Keratinocyte (primary cell): ENCODE measurements at regions not wholly inside any gene's neighbourhood (a gene's known extent, or its start where the extent isn't known, plus 50 kb on each side); places are given as distances from the start of the nearest gene placed in this dataset.

ENCODE experiments used
- DNase-seq: peaks from one replicate; pipeline ENCODE4 v3.0.0-alpha.2; 2011; ENCODE audit warnings: low read depth, missing footprints, low spot score
- FAIRE-seq: peaks from 2 replicates; lab custom pipeline; 2011; peaks lifted over from hg19 to GRCh38; lab: Jason Lieb, UNC
- H2AFZ ChIP-seq: 2 replicates; pipeline ENCODE4 v1.6.0; 2012; ENCODE audit warnings: low read length, control low read depth, inconsistent platforms; ENCODE audit not compliant: control insufficient read depth
- H3K27ac ChIP-seq: 2 replicates; pipeline ENCODE4 v1.5.1; 2011; ENCODE audit warnings: low read length; ENCODE audit not compliant: control insufficient read depth, insufficient read depth
- H3K27me3 ChIP-seq: 3 replicates; pipeline ENCODE4 v1.6.0; 2011; ENCODE audit warnings: low read length; ENCODE audit not compliant: control insufficient read depth, insufficient read depth; ENCODE audit errors: extremely low read depth
- H3K36me3 ChIP-seq, 2 experiments: 2 replicates in 1 of 2; 3 replicates in 1 of 2; pipeline ENCODE4 v1.5.1; 2011; ENCODE audit warnings: low read length in 2 of 2, mild to moderate bottlenecking in 1 of 2; ENCODE audit not compliant: control insufficient read depth in 2 of 2, insufficient read depth in 2 of 2; ENCODE audit errors: extremely low read depth in 1 of 2
- H3K4me1 ChIP-seq: 3 replicates; pipeline ENCODE4 v1.5.1; 2011; ENCODE audit warnings: low read length; ENCODE audit not compliant: control insufficient read depth, insufficient read depth; ENCODE audit errors: extremely low read depth
- H3K4me2 ChIP-seq: 3 replicates; pipeline ENCODE4 v1.6.0; 2011; ENCODE audit warnings: low read depth, low read length; ENCODE audit not compliant: control insufficient read depth, insufficient read depth; ENCODE audit errors: extremely low read depth
- H3K4me3 ChIP-seq, 3 experiments: fragments of 200-600 bp in 1 of 3; sonication (generic) in 1 of 3; 2 replicates in 2 of 3; 3 replicates in 1 of 3; pipeline ENCODE4 v1.5.1; 2011 to 2016; ENCODE audit warnings: low read length in 3 of 3, mild to moderate bottlenecking in 3 of 3, control low read depth in 2 of 3, inconsistent platforms in 1 of 3, low read depth in 1 of 3, mixed read lengths in 1 of 3, mixed run types in 1 of 3, moderate library complexity in 1 of 3; ENCODE audit not compliant: control insufficient read depth in 2 of 3, insufficient read depth in 2 of 3; ENCODE audit errors: extremely low read depth in 1 of 3
- H3K79me2 ChIP-seq: 2 replicates; pipeline ENCODE4 v1.6.0; 2012; ENCODE audit warnings: low read length; ENCODE audit not compliant: control insufficient read depth, insufficient read depth
- H3K9ac ChIP-seq: 3 replicates; pipeline ENCODE4 v1.6.0; 2011; ENCODE audit warnings: low read length; ENCODE audit not compliant: control insufficient read depth, insufficient read depth; ENCODE audit errors: extremely low read depth
- H3K9me1 ChIP-seq: 3 replicates; pipeline ENCODE4 v1.6.0; 2011; ENCODE audit warnings: low read length; ENCODE audit not compliant: control insufficient read depth, insufficient read depth; ENCODE audit errors: extremely low read depth
- H3K9me3 ChIP-seq: 2 replicates; pipeline ENCODE4 v1.5.1; 2012; ENCODE audit warnings: low read depth, low read length; ENCODE audit not compliant: control insufficient read depth
- H4K20me1 ChIP-seq: 3 replicates; pipeline ENCODE4 v1.6.0; 2011; ENCODE audit warnings: low read length; ENCODE audit not compliant: control insufficient read depth, insufficient read depth; ENCODE audit errors: extremely low read depth
- EZH2 ChIP-seq: IDR thresholded peaks from one replicate; pipeline ENCODE4 v1.6.1; 2012; ENCODE audit warnings: inconsistent platforms, mild to moderate bottlenecking, low read length, moderate library complexity
- dilution Hi-C: fragments of 300-500 bp; cut with MboI; formaldehyde crosslinking; loops from one replicate; pipeline ENCODE4 v1.7.0; 2020; ENCODE audit warnings: low sequenced_read_pairs; ENCODE audit not compliant: extremely low pct_ligation_motif_present
- TF ChIP-seq, protein P1 (sequence below), 3 experiments: IDR thresholded peaks in 1 of 3; conservative IDR thresholded peaks in 1 of 3; optimal IDR thresholded peaks in 1 of 3; 2 replicates in 2 of 3; 3 replicates in 1 of 3; pipeline versions ENCODE3 to v1.5.1; 2011; ENCODE audit warnings: low read length in 3 of 3, mild to moderate bottlenecking in 3 of 3, moderate library complexity in 2 of 3, control low read depth in 1 of 3, inconsistent platforms in 1 of 3; ENCODE audit not compliant: insufficient read depth in 2 of 3; ENCODE audit errors: extremely low read depth in 1 of 3

DNA sequence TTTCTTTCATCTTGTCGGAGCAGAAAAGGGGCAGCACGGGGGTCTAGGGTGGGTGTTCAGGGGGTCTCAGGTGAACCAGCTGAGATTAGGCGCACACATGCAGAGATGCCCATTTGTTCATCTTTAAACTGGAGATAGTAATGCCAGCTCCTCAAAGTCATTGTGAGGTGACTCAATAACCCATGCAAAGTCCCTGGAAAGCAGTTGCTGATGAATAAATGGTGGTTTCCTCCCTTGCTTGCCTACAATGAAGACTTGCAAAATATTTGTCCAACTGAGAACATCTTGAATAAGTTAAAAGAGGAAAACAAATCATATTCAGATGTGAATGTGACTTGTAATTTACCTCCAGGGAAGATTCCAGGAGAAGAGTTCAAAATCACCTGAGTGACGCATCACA lies 206.9 kb downstream of the LY86 start:
- TF ChIP-seq, protein P1, sequence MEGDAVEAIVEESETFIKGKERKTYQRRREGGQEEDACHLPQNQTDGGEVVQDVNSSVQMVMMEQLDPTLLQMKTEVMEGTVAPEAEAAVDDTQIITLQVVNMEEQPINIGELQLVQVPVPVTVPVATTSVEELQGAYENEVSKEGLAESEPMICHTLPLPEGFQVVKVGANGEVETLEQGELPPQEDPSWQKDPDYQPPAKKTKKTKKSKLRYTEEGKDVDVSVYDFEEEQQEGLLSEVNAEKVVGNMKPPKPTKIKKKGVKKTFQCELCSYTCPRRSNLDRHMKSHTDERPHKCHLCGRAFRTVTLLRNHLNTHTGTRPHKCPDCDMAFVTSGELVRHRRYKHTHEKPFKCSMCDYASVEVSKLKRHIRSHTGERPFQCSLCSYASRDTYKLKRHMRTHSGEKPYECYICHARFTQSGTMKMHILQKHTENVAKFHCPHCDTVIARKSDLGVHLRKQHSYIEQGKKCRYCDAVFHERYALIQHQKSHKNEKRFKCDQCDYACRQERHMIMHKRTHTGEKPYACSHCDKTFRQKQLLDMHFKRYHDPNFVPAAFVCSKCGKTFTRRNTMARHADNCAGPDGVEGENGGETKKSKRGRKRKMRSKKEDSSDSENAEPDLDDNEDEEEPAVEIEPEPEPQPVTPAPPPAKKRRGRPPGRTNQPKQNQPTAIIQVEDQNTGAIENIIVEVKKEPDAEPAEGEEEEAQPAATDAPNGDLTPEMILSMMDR (optimal IDR thresholded peaks at IDR 0.05 in 1 of 3, IDR thresholded peaks at IDR 0.05 in 1 of 3, conservative IDR thresholded peaks at IDR 0.05 in 1 of 3; ENCODE audit: extremely low read depth in 1 of 3, insufficient read depth in 2 of 3, low read length in 3 of 3), result no peak
- no peak for TF ChIP-seq EZH2
- Histone ChIP-seq H3K9me1 (no peaks in the 10 kb centered on the region), H3K4me2 (no peak overlapping the region), H3K27me3 (no peaks in the 10 kb centered on the region), H2AFZ (no peak overlapping the region), H3K4me3 (no peak overlapping the region), H4K20me1 (no peaks in the 10 kb centered on the region), H3K79me2 (no peaks in the 10 kb centered on the region), H3K27ac (no peak overlapping the region), H3K4me1 (peaks cover 14% of the 10 kb centered on the region), H3K9ac (no peak overlapping the region), H3K9me3 (no peaks in the 10 kb centered on the region), H3K36me3 (no peaks in the 10 kb centered on the region)
- dilution Hi-C loops, result no loop called here
- DNase-seq (no peak), FAIRE-seq (no peak)

DNA sequence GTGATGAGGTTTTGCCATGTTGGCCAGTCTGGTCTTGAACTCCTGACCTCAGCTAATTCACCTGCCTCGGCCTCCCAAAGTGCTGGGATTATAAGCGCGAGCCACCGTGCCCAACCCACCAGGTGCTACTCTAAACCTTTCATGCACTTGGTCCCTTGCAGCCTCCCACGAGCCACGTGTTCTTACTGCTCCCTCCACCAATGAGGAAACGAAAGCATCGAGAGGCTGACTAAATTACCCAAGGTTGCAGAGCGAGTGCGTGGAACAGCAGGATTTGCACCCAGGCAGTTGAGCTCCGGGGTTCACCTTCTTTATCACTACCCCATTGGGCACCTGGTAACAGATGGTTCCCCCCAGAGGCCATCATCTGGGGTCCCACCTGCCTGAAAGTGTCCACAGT lies 208.3 kb downstream of the LY86 start:
- H2AFZ ChIP-seq, result no peak overlapping the region
- no peak for TF ChIP-seq EZH2
- TF ChIP-seq, protein P1 (optimal IDR thresholded peaks at IDR 0.05 in 1 of 3, IDR thresholded peaks at IDR 0.05 in 1 of 3, conservative IDR thresholded peaks at IDR 0.05 in 1 of 3; ENCODE audit: extremely low read depth in 1 of 3, insufficient read depth in 2 of 3, low read length in 3 of 3), result no peak
- H3K4me2 ChIP-seq, result no peak overlapping the region
- dilution Hi-C loops, result no loop called here
- FAIRE-seq, result no peak
- H3K9me3 ChIP-seq, result no peaks in the 10 kb centered on the region
- no peaks in the 10 kb centered on the region for H3K36me3 ChIP-seq
- no peak overlapping the region for H3K27ac ChIP-seq
- no peaks in the 10 kb centered on the region for H4K20me1 ChIP-seq
- H3K9me1 ChIP-seq, result no peaks in the 10 kb centered on the region
- H3K4me1 ChIP-seq, result peaks cover 8% of the 10 kb centered on the region
- DNase-seq, result no peak
- H3K4me3 ChIP-seq, result no peak overlapping the region
- no peaks in the 10 kb centered on the region for H3K27me3 ChIP-seq
- H3K9ac ChIP-seq, result no peak overlapping the region
- H3K79me2 ChIP-seq, result no peaks in the 10 kb centered on the region
